ENCODE measurements at regions not wholly inside any gene's neighbourhood (a gene's known extent, or its start where the extent isn't known, plus 50 kb on each side); places are given as distances from the start of the nearest gene placed in this dataset.

- intact Hi-C loops (cut with DNase I; ENCODE audit: low total_unique reads): no loop called here
- 63 to 69% methylated on average over 12 of the region's 12 CpGs for WGBS, 2 donors
- DNase-seq (ENCODE audit: low spot score in 2 of 2): no peak
- TF ChIP-seq, protein P1, sequence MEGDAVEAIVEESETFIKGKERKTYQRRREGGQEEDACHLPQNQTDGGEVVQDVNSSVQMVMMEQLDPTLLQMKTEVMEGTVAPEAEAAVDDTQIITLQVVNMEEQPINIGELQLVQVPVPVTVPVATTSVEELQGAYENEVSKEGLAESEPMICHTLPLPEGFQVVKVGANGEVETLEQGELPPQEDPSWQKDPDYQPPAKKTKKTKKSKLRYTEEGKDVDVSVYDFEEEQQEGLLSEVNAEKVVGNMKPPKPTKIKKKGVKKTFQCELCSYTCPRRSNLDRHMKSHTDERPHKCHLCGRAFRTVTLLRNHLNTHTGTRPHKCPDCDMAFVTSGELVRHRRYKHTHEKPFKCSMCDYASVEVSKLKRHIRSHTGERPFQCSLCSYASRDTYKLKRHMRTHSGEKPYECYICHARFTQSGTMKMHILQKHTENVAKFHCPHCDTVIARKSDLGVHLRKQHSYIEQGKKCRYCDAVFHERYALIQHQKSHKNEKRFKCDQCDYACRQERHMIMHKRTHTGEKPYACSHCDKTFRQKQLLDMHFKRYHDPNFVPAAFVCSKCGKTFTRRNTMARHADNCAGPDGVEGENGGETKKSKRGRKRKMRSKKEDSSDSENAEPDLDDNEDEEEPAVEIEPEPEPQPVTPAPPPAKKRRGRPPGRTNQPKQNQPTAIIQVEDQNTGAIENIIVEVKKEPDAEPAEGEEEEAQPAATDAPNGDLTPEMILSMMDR (IDR thresholded peaks at IDR 0.05): no peak
- TF ChIP-seq POLR2A (IDR thresholded peaks at IDR 0.05): no peak
- no peak overlapping the region for H3K4me3 ChIP-seq (ENCODE audit: low read depth, poor library complexity, severe bottlenecking)
Measured at GRCh38 chr9:14535161-14535955, 157.9 kb downstream of the ZDHHC21 start.

- DNase-seq (ENCODE audit: low spot score in 2 of 2): no peak
- no peak overlapping the region for H3K4me3 ChIP-seq (ENCODE audit: low read depth, poor library complexity, severe bottlenecking)
- intact Hi-C loops (cut with DNase I; ENCODE audit: low total_unique reads): no loop called here
- WGBS, 2 donors: 67 to 70% methylated on average over 20 of the region's 20 CpGs
- TF ChIP-seq, protein P1 (IDR thresholded peaks at IDR 0.05): no peak
- no peak for TF ChIP-seq POLR2A (IDR thresholded peaks at IDR 0.05)
Measured at GRCh38 chr9:14533867-14534640, 159.2 kb downstream of the ZDHHC21 start.

GRCh38 chr9:14532456-14533115 is 160.6 kb downstream of the ZDHHC21 start:
- TF ChIP-seq POLR2A (IDR thresholded peaks at IDR 0.05): no peak
- TF ChIP-seq, protein P1 (IDR thresholded peaks at IDR 0.05): no peak
- WGBS, 2 donors: 82 to 84% methylated on average over 7 of the region's 7 CpGs
- no peak for DNase-seq (ENCODE audit: low spot score in 2 of 2)
- H3K4me3 ChIP-seq (ENCODE audit: low read depth, poor library complexity, severe bottlenecking): no peak overlapping the region
- intact Hi-C loops (cut with DNase I; ENCODE audit: low total_unique reads): no loop called here

DNA sequence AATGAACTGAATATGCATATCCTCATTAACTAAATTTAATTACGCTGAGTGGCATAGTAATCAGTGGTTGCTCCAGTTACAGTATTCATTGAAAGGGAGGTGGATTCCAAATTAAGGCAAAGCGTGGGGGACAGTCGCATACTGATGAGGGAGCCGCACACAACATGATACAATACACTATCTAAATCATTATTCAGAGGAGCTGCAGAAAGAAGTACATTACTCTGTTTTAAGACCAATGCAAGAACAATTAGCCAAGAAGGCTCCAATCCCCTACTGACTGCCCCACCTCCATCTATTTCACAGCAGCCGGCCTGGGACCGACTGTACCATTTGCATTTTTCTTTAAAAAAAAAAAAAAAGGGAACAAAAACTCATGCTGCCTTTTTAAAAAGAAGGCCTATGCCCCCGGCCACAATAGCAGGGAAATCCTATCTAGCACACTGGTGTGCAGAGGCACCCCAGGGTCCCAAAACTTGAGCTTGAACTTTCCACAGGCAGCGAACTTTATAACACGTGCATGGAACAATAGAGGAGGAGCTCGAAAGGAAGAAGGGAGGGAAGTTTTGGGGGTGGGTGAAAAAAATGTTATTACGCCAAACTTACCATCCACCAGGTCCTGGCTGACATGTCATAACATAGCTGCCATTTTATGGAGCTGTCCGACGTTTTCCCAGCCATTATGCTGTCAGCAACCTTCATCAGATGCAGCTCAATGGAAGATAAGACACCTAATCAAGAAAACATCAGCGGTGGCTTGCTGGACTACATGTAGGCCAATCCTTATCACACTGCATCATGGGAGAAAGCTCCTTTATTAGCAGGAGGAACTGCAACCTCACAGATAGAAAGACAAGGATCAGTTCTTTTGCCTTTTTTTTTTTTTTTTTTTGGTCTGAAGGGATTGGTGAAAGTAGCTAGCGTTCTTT is 161.6 kb downstream of the ZDHHC21 start:
- no peak overlapping the region for H3K4me3 ChIP-seq (ENCODE audit: low read depth, poor library complexity, severe bottlenecking)
- no peak for DNase-seq (ENCODE audit: low spot score in 2 of 2)
- TF ChIP-seq, protein P1 (IDR thresholded peaks at IDR 0.05): no peak
- no peak for TF ChIP-seq POLR2A (IDR thresholded peaks at IDR 0.05)
- 87 to 90% methylated on average over 15 of the region's 15 CpGs for WGBS, 2 donors
- intact Hi-C loops (cut with DNase I; ENCODE audit: low total_unique reads): no loop called here

DNA sequence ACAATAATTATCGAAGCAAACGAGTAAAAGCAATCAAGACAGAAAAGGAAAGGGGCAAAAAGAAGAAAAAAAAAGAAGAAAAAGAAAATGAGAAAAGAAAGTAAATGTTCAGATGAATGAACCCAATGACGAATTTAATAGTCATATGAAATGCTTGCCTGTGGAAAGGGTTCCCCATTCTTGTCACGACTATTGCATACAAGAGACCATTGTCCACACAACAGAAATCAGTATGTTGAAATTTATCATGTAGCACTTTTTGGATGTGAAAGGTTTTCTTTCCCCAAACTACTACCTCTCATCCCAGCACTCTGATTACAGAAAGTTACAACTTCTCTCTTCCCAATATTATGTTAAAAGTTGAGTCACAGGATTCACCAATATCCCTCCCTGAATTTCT is 162.4 kb downstream of the ZDHHC21 start:
- 81 to 84% methylated on average over 4 of the region's 4 CpGs for whole genome bisulfite sequencing, 2 donors
- H3K4me3 ChIP-seq (ENCODE audit: low read depth, poor library complexity, severe bottlenecking): no peak overlapping the region
- DNase-seq (ENCODE audit: low spot score in 2 of 2): no peak
- intact Hi-C loops (cut with DNase I; ENCODE audit: low total_unique reads): no loop called here
- no peak for TF ChIP-seq POLR2A (IDR thresholded peaks at IDR 0.05)
- TF ChIP-seq, protein P1 (IDR thresholded peaks at IDR 0.05): no peak

All from lower leg skin (tissue), 4 donors.